ENCODE measurements at regions not wholly inside any gene's neighbourhood (a gene's known extent, or its start where the extent isn't known, plus 50 kb on each side); places are given as distances from the start of the nearest gene placed in this dataset.

DNA sequence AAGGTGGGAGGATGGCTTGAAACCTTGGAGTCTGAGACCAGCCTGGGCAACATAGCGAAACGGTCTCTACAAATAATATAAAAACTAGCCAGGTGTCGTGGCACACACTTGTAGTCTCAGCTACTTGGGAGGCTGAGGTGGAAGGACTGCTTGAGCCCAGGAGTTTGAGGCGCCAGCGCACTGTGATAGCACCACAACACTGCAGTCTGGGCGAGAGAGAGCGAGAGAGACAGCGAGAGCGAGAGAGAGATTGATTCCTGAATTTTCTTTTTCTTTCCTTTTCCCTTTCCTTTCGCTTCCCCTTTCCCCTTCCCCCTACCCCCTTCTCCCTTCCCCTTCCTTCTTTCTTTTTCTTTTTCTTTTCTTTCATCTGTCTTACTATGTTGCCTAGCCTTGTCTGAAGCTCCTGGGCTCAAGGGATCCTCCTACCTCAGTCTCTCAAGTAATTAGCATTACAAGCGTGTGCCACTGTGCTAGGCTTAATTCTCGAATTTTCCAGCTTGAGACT, 162.4 kb upstream of the ZBED5 start:
- DNase-seq (ENCODE audit: low read depth in 4 of 4, low spot score in 3 of 4), result no peak

DNA sequence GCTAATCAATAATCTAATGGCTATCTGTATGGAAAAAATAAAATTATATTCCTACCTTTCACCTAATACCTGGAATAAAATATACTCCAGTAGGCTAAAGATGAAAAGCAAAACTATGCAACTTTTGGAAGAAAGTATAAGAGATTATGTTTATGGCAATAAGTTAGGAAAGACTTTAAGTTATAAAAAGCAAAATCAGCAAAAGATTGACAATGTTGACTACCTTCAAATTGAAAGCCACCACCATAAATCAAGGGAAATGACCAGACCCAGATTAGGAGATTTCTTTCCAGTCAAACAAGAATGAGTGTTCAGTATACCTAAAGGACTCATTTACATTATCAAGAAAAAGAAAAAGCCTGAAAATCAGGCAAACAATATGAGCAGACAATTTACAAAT, 159.1 kb upstream of the ZBED5 start:
- DNase-seq (ENCODE audit: low read depth in 4 of 4, low spot score in 3 of 4), result no peak

DNA sequence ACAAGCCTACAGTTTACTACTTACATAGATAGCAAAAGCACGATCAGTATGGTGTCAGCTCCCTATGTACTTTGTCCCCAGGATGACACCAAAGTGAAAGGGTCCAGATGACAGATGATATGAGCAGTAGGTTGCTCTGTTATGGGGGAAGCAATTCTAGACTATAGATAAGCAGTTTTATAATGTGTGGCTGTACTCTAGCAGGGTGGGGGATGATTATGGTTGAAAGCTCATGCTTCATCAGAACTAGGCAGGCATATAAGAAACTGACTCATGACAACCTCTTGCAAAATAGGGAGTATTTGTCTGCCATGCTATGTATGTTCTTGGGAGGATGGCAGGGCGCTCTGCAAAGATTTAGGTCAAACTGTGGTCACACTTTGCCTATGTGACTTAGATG, 158.2 kb upstream of the ZBED5 start:
- DNase-seq (ENCODE audit: low read depth in 4 of 4, low spot score in 3 of 4), result no peak

DNA sequence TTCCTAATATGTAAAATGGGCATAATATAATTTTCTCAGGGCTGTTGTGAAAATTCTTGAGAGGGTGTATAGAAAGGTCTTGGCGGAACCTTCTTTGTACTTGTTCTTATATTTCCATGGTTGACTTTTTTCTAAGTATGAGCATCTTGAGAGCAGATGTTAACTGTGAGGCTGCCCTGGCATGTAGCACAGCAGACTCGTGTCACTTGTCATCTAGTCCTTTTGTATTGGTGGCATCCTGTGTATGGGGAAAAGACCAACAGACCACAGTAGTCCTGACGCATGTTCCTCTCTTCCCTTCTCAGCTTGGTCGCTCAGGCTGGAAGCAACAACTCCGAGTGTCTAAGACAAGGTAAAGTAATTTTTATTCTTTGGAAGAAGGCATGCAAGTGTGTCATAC, 153.8 kb upstream of the ZBED5 start:
- no peak for DNase-seq (ENCODE audit: low read depth in 4 of 4, low spot score in 3 of 4)

GRCh38 chr11:11010624-11011127, 152.8 kb upstream of the ZBED5 start:
- no peak for DNase-seq (ENCODE audit: low read depth in 4 of 4, low spot score in 3 of 4)

GRCh38 chr11:11009179-11009578, 151.3 kb upstream of the ZBED5 start:
- DNase-seq (ENCODE audit: low read depth in 4 of 4, low spot score in 3 of 4), result no peak

- DNase-seq (ENCODE audit: low read depth in 4 of 4, low spot score in 3 of 4), result no peak
These were observed 146.2 kb upstream of the ZBED5 start for GRCh38 chr11:11004069-11004468.

DNA sequence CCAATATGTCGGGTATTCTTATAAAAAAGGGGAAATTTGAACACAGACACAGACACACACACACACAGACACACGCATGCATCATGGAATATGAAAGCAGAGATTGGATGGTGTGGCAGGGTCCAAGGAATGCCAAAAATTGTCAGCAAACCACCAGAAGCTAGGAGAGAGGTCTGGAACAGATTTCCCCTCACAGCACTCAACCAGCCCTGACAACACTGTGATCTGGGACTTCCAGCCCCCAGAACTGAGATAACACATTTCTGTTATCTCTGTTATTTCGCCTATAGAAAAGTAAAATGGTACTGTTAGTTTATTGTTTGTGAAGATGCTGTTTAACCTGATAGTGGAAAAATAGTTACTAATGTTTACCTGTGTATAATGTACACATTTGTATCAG, 145.4 kb upstream of the ZBED5 start:
- DNase-seq (ENCODE audit: low read depth in 4 of 4, low spot score in 3 of 4), result no peak

DNA sequence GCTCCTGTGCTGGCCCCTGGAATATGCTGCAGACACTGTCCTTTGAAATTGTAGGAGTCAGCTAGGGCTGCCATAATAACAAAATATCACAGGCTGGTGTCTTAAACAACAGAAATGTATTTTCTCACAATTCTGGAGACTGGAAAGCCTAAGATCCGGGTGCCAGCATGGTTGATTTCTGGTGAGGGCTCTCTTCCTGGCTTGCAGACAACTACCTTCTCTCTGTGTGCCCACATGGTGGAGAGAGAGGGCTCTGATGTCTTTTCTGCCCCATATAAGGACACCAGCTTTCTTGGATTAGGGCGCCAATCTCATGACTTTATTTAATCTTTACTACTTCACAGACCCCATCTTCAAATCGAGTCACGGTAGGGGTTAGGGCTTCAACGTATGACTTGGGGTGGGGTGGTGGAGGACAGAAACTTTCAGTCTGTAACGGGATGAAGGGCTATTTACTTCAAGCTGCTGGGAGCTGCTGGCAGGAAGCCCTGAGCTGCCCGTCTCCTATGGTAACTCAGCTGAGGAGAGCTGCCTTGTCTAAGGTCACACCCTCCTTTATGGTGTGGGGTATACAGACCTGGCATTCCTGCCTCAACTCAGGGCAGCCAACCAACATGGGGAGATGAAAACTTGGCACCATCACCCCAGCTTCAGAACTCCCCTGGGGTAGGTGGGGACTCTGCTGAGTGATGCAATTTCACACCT, 142.9 kb upstream of the ZBED5 start:
- DNase-seq (ENCODE audit: low read depth in 4 of 4, low spot score in 3 of 4), result no peak

DNA sequence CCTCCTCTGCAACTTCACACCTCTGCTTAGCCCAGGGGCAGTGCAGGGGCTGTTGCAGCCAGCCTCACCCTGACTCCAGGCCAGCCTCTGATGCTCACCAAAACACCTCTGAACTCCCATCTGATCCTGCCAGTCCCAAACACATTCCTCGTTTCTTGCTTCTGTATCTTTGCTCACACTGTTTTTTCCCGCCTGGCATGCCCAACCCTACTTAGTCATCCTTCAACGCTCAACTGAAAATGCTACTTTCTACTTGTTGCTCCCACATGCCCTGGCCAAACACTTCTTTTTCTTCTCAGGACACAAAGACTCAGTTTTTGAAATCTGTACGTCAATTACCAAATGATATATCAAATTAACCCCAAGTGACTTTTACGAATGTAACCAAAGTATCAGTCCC, 140.8 kb upstream of the ZBED5 start:
- DNase-seq (ENCODE audit: low read depth in 4 of 4, low spot score in 3 of 4), result no peak

- no peak for DNase-seq (ENCODE audit: low read depth in 4 of 4, low spot score in 3 of 4)
These were observed 138.8 kb upstream of the ZBED5 start for GRCh38 chr11:10996678-10997077.

DNA sequence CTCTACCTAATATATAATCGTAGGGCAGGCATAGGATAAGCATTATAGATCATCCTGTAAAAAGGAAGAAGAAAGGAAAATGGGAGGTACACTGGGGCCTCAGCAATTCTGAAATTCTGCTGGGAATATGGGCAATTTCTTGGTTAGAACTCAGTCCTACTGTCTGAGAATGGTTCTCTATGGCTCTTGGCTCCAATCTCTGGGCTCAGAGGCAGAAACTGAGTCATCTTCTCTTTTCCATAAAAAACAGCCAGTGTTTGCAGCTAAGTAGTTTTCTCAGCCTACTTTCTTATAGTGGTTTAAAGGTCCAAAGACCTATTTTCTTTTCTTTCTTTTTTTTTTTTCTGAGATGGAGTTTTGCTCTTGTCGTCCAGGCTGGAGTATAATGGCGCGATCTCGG, 135.8 kb upstream of the ZBED5 start:
- no peak for DNase-seq (ENCODE audit: low read depth in 4 of 4, low spot score in 3 of 4)

DNA sequence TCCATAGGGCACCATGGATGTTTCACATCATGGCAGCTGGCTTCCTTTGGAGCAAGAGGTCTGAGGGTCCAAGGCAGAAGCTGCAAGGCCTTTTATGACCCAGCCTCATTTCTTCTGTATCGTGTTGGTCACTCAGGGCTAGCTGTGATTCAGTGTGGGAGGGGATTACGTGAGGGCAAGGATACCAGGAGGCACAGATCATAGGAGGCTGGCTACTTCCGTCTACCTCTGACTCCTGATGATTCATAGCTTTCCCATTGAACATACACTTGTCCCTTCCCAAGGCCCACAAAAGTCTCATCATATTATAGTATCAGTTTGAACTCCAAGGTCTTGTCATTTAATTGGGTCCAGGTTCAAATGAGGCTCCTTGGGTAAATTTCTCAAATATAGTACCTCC, 135.3 kb upstream of the ZBED5 start:
- DNase-seq (ENCODE audit: low read depth in 4 of 4, low spot score in 3 of 4), result no peak

DNA sequence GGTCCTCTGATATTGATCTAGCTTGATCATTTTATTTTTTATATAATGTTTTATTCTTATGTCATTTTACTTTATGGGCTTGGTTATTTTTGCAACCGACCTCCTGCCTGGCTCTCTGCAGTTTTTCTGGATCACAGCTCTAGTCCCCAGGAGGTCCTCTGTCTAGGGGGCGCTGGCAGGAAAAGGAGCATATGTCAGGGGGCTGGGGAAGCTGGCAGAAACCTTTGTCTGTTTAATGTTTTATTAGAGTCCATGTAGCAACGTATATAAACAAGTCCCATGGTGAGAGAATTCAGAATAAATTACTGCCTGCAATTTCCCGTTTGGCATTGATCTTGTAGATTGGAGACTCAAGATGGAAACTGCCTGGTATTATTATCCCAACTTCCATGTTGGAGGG, 133.5 kb upstream of the ZBED5 start:
- no peak for DNase-seq (ENCODE audit: low read depth in 4 of 4, low spot score in 3 of 4)

DNA sequence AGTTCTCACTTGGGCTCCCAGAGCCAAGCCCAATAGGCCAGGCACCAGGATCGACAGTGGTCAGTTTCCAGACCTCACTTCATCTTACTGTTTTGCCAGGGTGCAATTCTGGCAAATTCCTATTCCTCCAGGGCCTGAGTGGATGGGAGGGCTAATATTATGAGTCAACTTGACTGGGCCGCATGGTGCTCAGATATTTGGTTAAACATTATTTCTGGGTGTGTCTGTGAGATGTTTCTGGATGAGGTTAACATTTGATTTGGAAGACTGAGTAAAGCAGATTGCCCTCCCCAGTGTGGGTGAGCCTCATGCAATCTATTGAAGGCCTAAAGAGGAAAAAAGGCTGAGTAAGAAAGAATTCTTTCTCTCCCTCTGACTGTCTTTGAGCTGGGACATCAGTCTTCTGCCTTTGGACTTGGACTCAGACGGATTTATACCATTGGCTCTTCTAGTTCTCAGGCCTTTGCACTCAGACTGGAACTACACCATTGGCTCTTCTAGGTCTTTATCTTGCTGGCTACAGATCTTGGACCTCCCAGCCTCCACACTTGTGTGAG, 132.9 kb upstream of the ZBED5 start:
- no peak for DNase-seq (ENCODE audit: low read depth in 4 of 4, low spot score in 3 of 4)

DNA sequence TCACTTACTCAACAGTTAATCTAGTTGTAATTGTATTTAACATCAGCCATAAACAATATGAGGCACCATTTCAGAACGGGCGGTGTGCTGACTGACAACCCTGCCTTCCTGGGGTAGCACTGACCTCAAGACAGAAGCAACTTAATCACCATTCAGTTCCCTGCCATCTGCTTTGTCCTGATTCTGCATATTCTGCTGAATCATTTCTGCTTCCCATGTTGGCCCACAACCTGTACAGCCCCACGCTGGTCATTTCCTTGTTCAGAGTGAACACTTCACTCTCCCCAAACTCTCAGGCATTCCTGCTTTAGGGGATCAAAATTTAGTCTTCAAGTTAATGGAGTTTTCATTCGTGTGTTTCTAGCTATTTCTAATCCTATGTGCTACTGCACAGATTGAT, 132.3 kb upstream of the ZBED5 start:
- DNase-seq (ENCODE audit: low read depth in 4 of 4, low spot score in 3 of 4), result no peak

- DNase-seq (ENCODE audit: low read depth in 4 of 4, low spot score in 3 of 4), result no peak
These were observed 128.2 kb upstream of the ZBED5 start for GRCh38 chr11:10986006-10986405.

DNA sequence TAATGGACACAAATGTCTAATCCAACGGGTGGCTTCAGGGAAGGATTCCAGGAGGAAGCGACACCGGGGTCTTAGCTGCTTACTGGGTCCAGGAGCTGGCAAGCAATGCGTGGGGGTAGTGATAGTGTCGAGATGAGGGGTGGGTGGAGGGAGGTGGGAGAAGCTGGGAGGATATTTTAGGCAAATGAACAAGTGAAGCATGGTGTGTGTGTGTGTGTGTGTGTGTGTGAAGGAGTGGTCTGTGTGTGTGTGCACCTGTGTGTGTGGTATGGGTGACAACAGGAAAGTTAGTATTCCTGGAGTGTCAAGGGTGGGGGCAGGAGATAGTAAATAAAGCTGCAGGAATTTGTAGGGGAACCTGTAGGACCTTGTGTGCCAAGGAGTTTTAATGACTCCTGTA, 126.9 kb upstream of the ZBED5 start:
- DNase-seq (ENCODE audit: low read depth in 4 of 4, low spot score in 3 of 4), result no peak

DNA sequence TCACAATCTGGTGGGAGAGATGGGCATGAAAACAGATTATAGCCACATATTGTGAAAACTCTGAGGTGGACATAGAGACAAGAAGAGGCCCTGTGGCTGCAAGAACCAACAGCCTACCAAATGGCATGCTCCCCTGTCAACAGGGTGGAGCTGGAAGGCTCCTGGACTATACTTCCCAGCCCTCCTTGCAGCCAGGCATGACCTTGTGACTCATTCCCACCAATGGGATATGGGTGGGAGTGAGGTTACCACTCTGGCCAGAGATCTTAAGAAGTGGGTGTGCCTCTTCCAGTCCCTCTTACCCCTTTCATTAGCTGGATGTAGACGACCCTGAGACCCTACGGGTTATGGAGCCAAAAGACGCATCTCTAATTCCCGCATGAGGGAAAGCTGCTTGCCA, 126.4 kb upstream of the ZBED5 start:
- DNase-seq (ENCODE audit: low read depth in 4 of 4, low spot score in 3 of 4), result no peak

DNA sequence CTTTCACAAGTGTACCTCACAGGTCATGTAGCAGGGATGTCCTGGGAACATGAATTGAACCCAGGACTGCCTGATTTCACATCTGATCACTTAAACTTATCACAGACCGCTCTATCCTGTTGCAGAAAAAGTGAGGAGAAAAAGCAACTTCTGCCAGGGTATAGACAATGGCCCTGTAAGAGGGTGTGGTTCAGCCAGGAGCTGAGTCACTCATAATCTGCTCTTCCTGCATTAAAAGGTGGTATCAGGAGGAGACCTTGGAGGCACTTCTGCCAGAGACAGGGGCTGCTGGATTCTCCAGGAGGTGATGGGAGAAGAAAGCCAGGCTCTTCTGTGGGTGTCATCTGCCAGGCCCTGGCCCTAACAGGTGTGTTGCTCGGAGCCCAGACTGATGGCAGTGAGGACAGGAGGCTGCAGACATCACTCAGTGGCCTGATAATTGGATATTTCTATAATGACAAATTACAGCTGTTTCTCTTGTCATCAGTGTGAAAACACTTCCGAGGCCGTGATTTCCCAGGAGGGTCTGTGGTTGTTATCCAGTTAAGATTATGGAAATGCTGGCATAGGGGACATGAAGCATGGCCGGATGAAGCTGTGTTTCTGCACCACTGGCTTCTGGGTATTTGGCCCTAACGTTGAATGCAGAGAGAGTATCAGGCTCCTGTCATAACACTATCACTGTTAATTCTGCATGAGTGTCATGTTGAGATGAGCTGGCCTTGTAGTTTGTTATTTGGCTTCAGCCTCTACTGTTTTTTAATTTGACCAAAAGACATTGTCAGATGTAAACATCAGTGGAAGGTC, 125.1 kb upstream of the ZBED5 start:
- no peak for DNase-seq (ENCODE audit: low read depth in 4 of 4, low spot score in 3 of 4)

DNA sequence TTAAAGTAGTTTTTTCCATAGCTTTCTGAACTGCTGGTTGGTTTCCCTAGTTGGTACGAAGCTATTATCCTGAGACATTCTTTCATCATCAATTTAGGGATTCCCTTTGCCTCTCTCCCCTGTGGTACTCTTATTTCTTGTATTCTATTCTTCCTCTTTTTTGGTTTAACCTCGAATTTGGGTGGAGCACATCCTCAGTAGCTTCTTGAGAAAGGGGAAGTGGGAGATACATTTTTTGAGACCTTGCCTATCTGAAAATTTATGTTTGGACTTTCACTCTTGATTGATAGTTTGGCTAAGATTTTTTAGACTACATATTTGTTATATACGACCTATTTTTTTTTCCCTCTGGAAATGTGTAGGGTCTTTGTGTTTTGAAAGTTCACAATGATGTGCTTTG, 121.7 kb upstream of the ZBED5 start:
- DNase-seq (ENCODE audit: low read depth in 4 of 4, low spot score in 3 of 4), result no peak

DNA sequence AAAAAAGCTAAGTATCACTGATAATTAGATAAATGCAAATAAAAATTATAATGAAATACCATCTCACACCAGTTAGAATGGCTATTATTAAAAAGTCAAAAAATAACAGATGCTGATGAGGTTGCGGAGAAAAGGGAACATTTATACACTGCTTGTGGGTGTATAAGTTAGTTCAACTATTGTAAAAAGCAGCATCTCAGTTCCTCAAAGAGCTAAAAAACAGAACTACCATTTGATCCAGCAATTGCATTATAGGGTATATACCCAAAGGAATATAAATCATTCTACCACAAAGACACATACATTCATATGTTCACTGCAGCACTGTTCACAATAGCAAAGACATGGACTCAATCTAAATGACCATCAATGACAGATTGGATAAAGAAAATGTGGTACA, 120.3 kb upstream of the ZBED5 start:
- DNase-seq (ENCODE audit: low read depth in 4 of 4, low spot score in 3 of 4), result no peak
